A549 (cell line): ENCODE measurements at regions not wholly inside any gene's neighbourhood (a gene's known extent, or its start where the extent isn't known, plus 50 kb on each side); places are given as distances from the start of the nearest gene placed in this dataset.

Experiments used
- ATAC-seq, 2 experiments: fragments of 200-7000 bp in 1 of 2; fragments of >200 bp in 1 of 2; cut with Nextera tagmentation in 1 of 2; cut with Tn5 transposase in 1 of 2; 3 replicates each; pipeline versions ENCODE4 v1.8.0 to v1.9.1; 2018 to 2020; ENCODE audit warnings: mild to moderate bottlenecking in 1 of 2, moderate library complexity in 1 of 2
- CTCF ChIA-PET: fragments of 300-600 bp; sonication (Branson Sonifier 250); formaldehyde crosslinking; extraction: SDS; loops from one replicate; lab custom pipeline; 2021; ENCODE audit warnings: antibody characterized with exemption, inconsistent platforms; lab: Yijun Ruan, JAX
- POLR2A ChIA-PET: fragments of 350-600 bp; formaldehyde crosslinking; extraction: SDS; loops from one replicate; lab custom pipeline; 2021; ENCODE audit warnings: antibody characterized with exemption, inconsistent platforms; lab: Yijun Ruan, JAX
- DNase-seq, 2 experiments: peaks; one replicate each; pipeline versions ENCODE4 v3.0.0 to v3.0.0-alpha.2; 2011 to 2016; ENCODE audit warnings: low read depth in 1 of 2, low spot score in 1 of 2
- FAIRE-seq: peaks from 2 replicates; lab custom pipeline; 2011; peaks lifted over from hg19 to GRCh38; lab: Jason Lieb, UNC
- H3K27ac ChIP-seq, 2 experiments: fragments of >200 bp; sonication (Bioruptor Twin); formaldehyde crosslinking; 3 replicates each; pipeline ENCODE4 v1.5.1; 2016 to 2017
- H3K4me1 ChIP-seq: fragments of >200 bp; sonication (Bioruptor Twin); formaldehyde crosslinking; 3 replicates; pipeline ENCODE4 v1.6.1; 2016
- H3K4me2 ChIP-seq: fragments of >200 bp; sonication (Bioruptor Twin); formaldehyde crosslinking; 3 replicates; pipeline ENCODE4 v1.6.1; 2016
- H3K4me3 ChIP-seq: fragments of >200 bp; sonication (Bioruptor Twin); formaldehyde crosslinking; 3 replicates; pipeline ENCODE4 v1.5.1; 2016
- H3K9me3 ChIP-seq: fragments of >200 bp; sonication (Bioruptor Twin); formaldehyde crosslinking; 3 replicates; pipeline ENCODE4 v1.6.1; 2016
- ATOH8 ChIP-seq: fragments of 250-450 bp; sonication (Bioruptor Pico); IDR thresholded peaks from 2 replicates; pipeline ENCODE4 v1.5.0; 2020; ENCODE audit warnings: low read depth, mild to moderate bottlenecking, moderate library complexity
- CHD2 ChIP-seq: fragments of 150-350 bp; IDR thresholded peaks from 2 replicates; pipeline ENCODE4 v1.6.1; 2014; ENCODE audit warnings: low read length; ENCODE audit not compliant: partially characterized antibody
- CTCF ChIP-seq: fragments of >200 bp; sonication (Bioruptor Twin); formaldehyde crosslinking; IDR thresholded peaks from 3 replicates; pipeline ENCODE4 v1.5.1; 2016
- EP300 ChIP-seq, 2 experiments: fragments of >200 bp; sonication (Bioruptor Twin); formaldehyde crosslinking; IDR thresholded peaks; 2 replicates in 1 of 2; 3 replicates in 1 of 2; pipeline ENCODE4 v1.6.1; 2016 to 2017
- FOXS1 ChIP-seq: fragments of 250-450 bp; sonication (Bioruptor Pico); IDR thresholded peaks from 2 replicates; pipeline ENCODE4 v1.5.0; 2020; ENCODE audit warnings: mild to moderate bottlenecking, moderate library complexity
- GATA3 ChIP-seq: IDR thresholded peaks from 2 replicates; pipeline ENCODE4 v1.6.1; 2012; ENCODE audit warnings: borderline replicate concordance
- HDAC2 ChIP-seq: fragments of 200-600 bp; sonication (generic); IDR thresholded peaks from 2 replicates; pipeline ENCODE4 v1.6.1; 2016
- HMGXB4 ChIP-seq: fragments of 250-450 bp; sonication (Bioruptor Pico); IDR thresholded peaks from 2 replicates; pipeline ENCODE4 v1.5.0; 2021; ENCODE audit warnings: mild to moderate bottlenecking, moderate library complexity, borderline replicate concordance
- JUN ChIP-seq, 2 experiments: fragments of >200 bp; sonication (Bioruptor Twin); formaldehyde crosslinking; IDR thresholded peaks; 2 replicates in 1 of 2; 3 replicates in 1 of 2; pipeline ENCODE4 v1.6.1; 2016 to 2017
- JUNB ChIP-seq: fragments of >200 bp; sonication (Bioruptor Twin); formaldehyde crosslinking; IDR thresholded peaks from 2 replicates; pipeline ENCODE4 v1.6.1; 2016
- KDM1A ChIP-seq: fragments of 200-600 bp; sonication (generic); IDR thresholded peaks from 2 replicates; pipeline ENCODE4 v1.6.1; 2016; ENCODE audit warnings: low read depth, mild to moderate bottlenecking
- KDM5A ChIP-seq: fragments of 200-600 bp; sonication (generic); IDR thresholded peaks from 2 replicates; pipeline ENCODE4 v1.6.1; 2016; ENCODE audit warnings: antibody characterized with exemption, mild to moderate bottlenecking
- MAZ ChIP-seq: fragments of 150-350 bp; IDR thresholded peaks from 2 replicates; pipeline ENCODE4 v1.6.1; 2014; ENCODE audit warnings: antibody characterized with exemption, low read depth, low read length, borderline replicate concordance
- NFE2L2 ChIP-seq: fragments of 150-350 bp; conservative IDR thresholded peaks from 2 replicates; pipeline ENCODE4 v1.6.1; 2014; ENCODE audit warnings: low read length
- NPAS2 ChIP-seq: fragments of 250-450 bp; sonication (Bioruptor Pico); IDR thresholded peaks from 2 replicates; pipeline ENCODE4 v1.8.0; 2022; ENCODE audit warnings: mild to moderate bottlenecking, moderate library complexity, borderline replicate concordance
- RFX5 ChIP-seq: fragments of 450-650 bp; IDR thresholded peaks from 2 replicates; pipeline ENCODE4 v1.7.1; 2014; ENCODE audit warnings: antibody characterized with exemption, mild to moderate bottlenecking, moderate library complexity
- SMC3 ChIP-seq: fragments of >200 bp; sonication (Bioruptor Twin); formaldehyde crosslinking; IDR thresholded peaks from 3 replicates; pipeline ENCODE4 v1.6.1; 2018; ENCODE audit warnings: inconsistent platforms
- USF2 ChIP-seq: fragments of 450-650 bp; IDR thresholded peaks from 2 replicates; pipeline ENCODE4 v1.6.1; 2014; ENCODE audit warnings: antibody characterized with exemption
- ZC3H11A ChIP-seq: fragments of 450-650 bp; IDR thresholded peaks from 2 replicates; pipeline ENCODE4 v1.6.1; 2014; ENCODE audit warnings: antibody characterized with exemption, mild to moderate bottlenecking
- ZSCAN20 ChIP-seq: fragments of 250-450 bp; sonication (Bioruptor Pico); IDR thresholded peaks from 2 replicates; pipeline ENCODE4 v1.8.0; 2022; ENCODE audit warnings: mild to moderate bottlenecking, moderate library complexity
- whole genome bisulfite sequencing: methylation state at CpG from one replicate; pipeline ENCODE4 v1.1.6; 2017; ENCODE audit errors: missing lambda C conversion rate; 5-methylcytosine and 5-hydroxymethylcytosine counted together
- TF ChIP-seq, protein P1 (sequence below): fragments of 150-350 bp; IDR thresholded peaks from 2 replicates; pipeline ENCODE4 v1.6.1; 2014; ENCODE audit warnings: low read depth, mild to moderate bottlenecking, low read length

GRCh38 chr10:88121361-88121760 is 257.9 kb downstream of the PTEN start:
- ChIA-PET POLR2A (no interaction called here), CTCF (interaction anchor here (1.0 kb wide), 1 partner anchor 59 kb away, joined by 3 read pairs; no protein-coding TSS in a partner anchor)
- no peaks in the 10 kb centered on the region for H3K9me3 ChIP-seq
- H3K4me1 ChIP-seq, result 0 out of 3 replicates have a peak, but pooled peaks cover 6% of the 10 kb centered on the region
- DNase-seq (no peak), ATAC-seq (no peak), FAIRE-seq (no peak)
- no peak overlapping the region for H3K4me2 ChIP-seq
- TF ChIP-seq USF2, result no peak
- no peak for TF ChIP-seq SMC3
- TF ChIP-seq NFE2L2, result no peak
- TF ChIP-seq KDM5A, result no peak
- TF ChIP-seq CHD2, result no peak
- no peak for TF ChIP-seq MAZ
- TF ChIP-seq HDAC2, result no peak
- TF ChIP-seq, protein P1, sequence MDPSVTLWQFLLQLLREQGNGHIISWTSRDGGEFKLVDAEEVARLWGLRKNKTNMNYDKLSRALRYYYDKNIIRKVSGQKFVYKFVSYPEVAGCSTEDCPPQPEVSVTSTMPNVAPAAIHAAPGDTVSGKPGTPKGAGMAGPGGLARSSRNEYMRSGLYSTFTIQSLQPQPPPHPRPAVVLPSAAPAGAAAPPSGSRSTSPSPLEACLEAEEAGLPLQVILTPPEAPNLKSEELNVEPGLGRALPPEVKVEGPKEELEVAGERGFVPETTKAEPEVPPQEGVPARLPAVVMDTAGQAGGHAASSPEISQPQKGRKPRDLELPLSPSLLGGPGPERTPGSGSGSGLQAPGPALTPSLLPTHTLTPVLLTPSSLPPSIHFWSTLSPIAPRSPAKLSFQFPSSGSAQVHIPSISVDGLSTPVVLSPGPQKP, result no peak
- no peak for TF ChIP-seq EP300 (IDR thresholded peaks at IDR 0.05)
- H3K27ac ChIP-seq, result no peak overlapping the region
- WGBS, result 79% methylated on average over 6 of the region's 6 CpGs
- H3K4me3 ChIP-seq, result no peak overlapping the region

DNA sequence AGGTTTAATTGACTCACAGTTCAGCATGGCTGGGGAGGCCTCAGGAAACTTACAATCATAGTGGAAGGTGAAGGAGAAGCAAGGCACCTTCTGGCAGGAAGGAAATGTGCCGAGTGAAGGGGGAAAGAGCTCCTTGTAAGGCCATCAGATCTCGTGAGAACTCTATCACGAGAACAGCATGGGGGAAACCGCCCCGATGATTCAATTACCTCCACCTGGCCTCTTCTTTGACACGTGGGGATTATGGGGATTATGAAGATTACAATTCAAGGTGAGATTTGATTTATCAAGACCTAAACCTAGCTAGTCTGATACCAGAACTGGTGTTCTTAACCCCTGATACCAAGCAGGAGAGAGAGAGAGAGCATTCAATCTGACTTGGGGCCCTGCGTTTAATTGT is 258.7 kb downstream of the PTEN start:
- no peak for FAIRE-seq
- CTCF ChIA-PET, result interaction anchor here (1.2 to 1.3 kb wide), 2 partner anchors 261 to 267 kb away, joined by 3 read pairs; no protein-coding TSS in a partner anchor
- WGBS, result 70% methylated on average over 7 of the region's 7 CpGs
- no peak overlapping the region for H3K4me3 ChIP-seq
- TF ChIP-seq NFE2L2 (no peak), FOXS1 (CRISPR knock-in tag) (no peak), NPAS2 (CRISPR knock-in tag) (no peak), CHD2 (no peak)
- TF ChIP-seq, all 56 proteins: peak for 0
- Histone ChIP-seq H3K9me3 (no peaks in the 10 kb centered on the region), H3K27ac (no peak overlapping the region), H3K4me2 (no peak overlapping the region), H3K4me1 (no peaks in the 10 kb centered on the region)
- POLR2A ChIA-PET, result no interaction called here
- no peak for ATAC-seq
- DNase-seq, result no peak

DNA sequence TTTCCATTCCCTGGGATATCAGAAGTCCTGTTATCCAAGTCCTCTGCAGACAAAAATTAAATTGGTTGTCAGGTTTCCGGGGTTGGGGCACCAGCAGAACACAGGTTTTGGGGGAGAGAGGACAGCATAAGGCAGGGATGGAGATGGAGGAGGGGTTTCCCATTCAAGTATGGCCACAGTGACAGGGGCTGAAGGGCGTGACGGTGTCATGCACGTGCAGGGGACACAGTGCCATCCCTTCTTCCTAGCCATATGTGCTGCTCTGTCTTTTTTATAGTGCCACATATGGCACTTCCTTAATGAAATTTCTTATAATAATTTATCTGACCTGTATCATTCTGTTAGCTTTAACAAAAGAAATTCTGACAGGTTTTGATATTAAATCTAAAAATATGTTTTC is 259.2 kb downstream of the PTEN start:
- CTCF ChIA-PET, result interaction anchor here (0.7 to 1.3 kb wide), 3 partner anchors 41 to 267 kb away, joined by 3 read pairs; no protein-coding TSS in a partner anchor
- no peak for ATAC-seq

More for the DNA sequence above, 259.2 kb downstream of the PTEN start:
- H3K4me1 ChIP-seq, result no peaks in the 10 kb centered on the region
- no peak for FAIRE-seq
- POLR2A ChIA-PET, result no interaction called here
- H3K4me3 ChIP-seq, result no peak overlapping the region
- H3K27ac ChIP-seq, result no peak overlapping the region
- TF ChIP-seq KDM1A (no peak), ZC3H11A (no peak), RFX5 (no peak), HMGXB4 (CRISPR knock-in tag) (no peak), JUNB (no peak), JUN (IDR thresholded peaks at IDR 0.05) (no peak), GATA3 (no peak), MAZ (no peak), CTCF (no peak), ZSCAN20 (CRISPR knock-in tag) (no peak), ATOH8 (CRISPR knock-in tag) (no peak)
- WGBS, result 72% methylated on average over 4 of the region's 4 CpGs
- H3K4me2 ChIP-seq, result no peak overlapping the region
- no peak for DNase-seq
- no peaks in the 10 kb centered on the region for H3K9me3 ChIP-seq
